ENCODE measurements at regions not wholly inside any gene's neighbourhood (a gene's known extent, or its start where the extent isn't known, plus 50 kb on each side); places are given as distances from the start of the nearest gene placed in this dataset.

- TF ChIP-seq CTCF (IDR thresholded peaks at IDR 0.05; ENCODE audit: low read length) (no peak), EZH2phosphoT487 (IDR thresholded peaks at IDR 0.05; ENCODE audit: low read length) (no peak)
These were observed 168.1 kb upstream of the OSTN start for GRCh38 chr3:191030929-191031328.
